H1 (cell line): ENCODE measurements at regions not wholly inside any gene's neighbourhood (a gene's known extent, or its start where the extent isn't known, plus 50 kb on each side); places are given as distances from the start of the nearest gene placed in this dataset.

ENCODE experiments used
- CHD7 ChIP-seq: fragments of 300-600 bp; sonication (generic); IDR thresholded peaks from 2 replicates; pipeline ENCODE4 v1.7.1; 2012; ENCODE audit warnings: low read length, moderate library complexity, mild to moderate bottlenecking, inconsistent platforms; ENCODE audit not compliant: insufficient replicate concordance
- CTBP2 ChIP-seq: IDR thresholded peaks from 2 replicates; pipeline ENCODE4 v1.7.0; 2011; ENCODE audit warnings: borderline replicate concordance, mild to moderate bottlenecking, moderate library complexity, mixed read lengths, low read length; ENCODE audit not compliant: insufficient read depth, insufficient read length
- JUND ChIP-seq: IDR thresholded peaks from 2 replicates; pipeline ENCODE4 v1.6.1; 2011; ENCODE audit warnings: mild to moderate bottlenecking, improper control_type of control experiment, low read length
- KDM5A ChIP-seq: fragments of 200-600 bp; IDR thresholded peaks from 2 replicates; pipeline ENCODE4 v1.7.1; 2012; ENCODE audit warnings: mild to moderate bottlenecking, low read length, inconsistent platforms, mixed read lengths
- POLR2AphosphoS5 ChIP-seq: IDR thresholded peaks from 2 replicates; pipeline ENCODE4 v1.6.1; 2011; ENCODE audit warnings: low read depth, low read length
- RNF2 ChIP-seq: fragments of 200-900, 300-1000 bp; sonication (generic); IDR thresholded peaks from 2 replicates; pipeline ENCODE4 v1.7.1; 2016; ENCODE audit warnings: borderline replicate concordance, low read depth, mild to moderate bottlenecking, antibody characterized with exemption, low read length; ENCODE audit not compliant: poor library complexity, severe bottlenecking; ENCODE audit errors: missing control alignments
- RXRA ChIP-seq: IDR thresholded peaks from 2 replicates; pipeline ENCODE4 v1.6.1; 2011; ENCODE audit warnings: low read depth, mild to moderate bottlenecking, low read length, moderate library complexity; ENCODE audit not compliant: insufficient read depth
- SIX5 ChIP-seq: IDR thresholded peaks from 2 replicates; pipeline ENCODE4 v1.6.1; 2011; ENCODE audit warnings: mild to moderate bottlenecking, low read depth, low read length
- SP1 ChIP-seq: IDR thresholded peaks from 2 replicates; pipeline ENCODE4 v1.6.1; 2011; ENCODE audit warnings: low read depth, low read length
- SP4 ChIP-seq: IDR thresholded peaks from 2 replicates; pipeline ENCODE4 v1.6.1; 2012; ENCODE audit warnings: low read length, inconsistent platforms
- TEAD4 ChIP-seq: IDR thresholded peaks from 2 replicates; pipeline ENCODE4 v1.6.1; 2012; ENCODE audit warnings: low read depth, low read length, inconsistent platforms, mixed read lengths
- ZNF274 ChIP-seq: IDR thresholded peaks from 2 replicates; pipeline ENCODE4 v1.7.0; 2012; ENCODE audit warnings: low read length, borderline replicate concordance; ENCODE audit errors: extremely low read depth

DNA sequence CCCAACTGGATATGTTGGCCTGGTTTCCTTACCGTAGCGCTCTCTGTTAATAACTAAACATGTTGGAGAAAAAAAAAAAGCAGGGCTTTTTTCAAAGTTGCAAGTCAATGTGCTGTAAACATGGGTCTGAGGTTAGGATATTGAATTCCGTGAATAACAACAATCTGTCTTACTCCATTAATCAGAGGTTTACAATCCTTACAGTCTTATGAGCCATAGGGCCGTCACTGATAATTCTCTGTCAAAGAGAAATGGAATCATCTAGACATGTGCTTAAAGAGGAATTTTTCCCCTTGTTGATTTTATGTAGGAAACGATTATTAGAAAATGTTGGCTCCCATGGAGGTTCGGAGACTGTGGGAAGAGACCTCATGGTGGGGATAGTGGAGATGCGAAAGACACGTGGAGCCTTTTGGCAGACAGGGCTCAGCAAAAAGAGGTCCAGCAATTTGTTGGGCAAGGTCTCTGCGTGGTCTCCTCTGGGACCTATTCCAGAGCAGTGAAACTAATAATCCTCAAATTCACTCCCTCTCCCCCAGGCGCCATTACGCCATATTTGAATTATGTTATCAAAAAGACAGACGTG, 83.5 kb upstream of the CLDN14 start (continued):
- TF ChIP-seq CHD7, result no peak
- no peak for TF ChIP-seq KDM5A
- TF ChIP-seq JUND, result no peak
- TF ChIP-seq SP4, result no peak
- no peak for TF ChIP-seq CTBP2
- no peak for TF ChIP-seq RXRA
- TF ChIP-seq POLR2AphosphoS5, result no peak
- no peak for TF ChIP-seq RNF2
- no peak for TF ChIP-seq SIX5
- no peak for TF ChIP-seq TEAD4
- no peak for TF ChIP-seq SP1
- no peak for TF ChIP-seq ZNF274
